WTC11 (cell line): ENCODE measurements at regions not wholly inside any gene's neighbourhood (a gene's known extent, or its start where the extent isn't known, plus 50 kb on each side); places are given as distances from the start of the nearest gene placed in this dataset.

Experiments
- ATF2 ChIP-seq: sonication (generic); formaldehyde crosslinking; IDR thresholded peaks from 2 replicates; pipeline ENCODE4 v1.8.1; 2022; ENCODE audit warnings: low read depth, missing genetic modification reagents, borderline replicate concordance
- ATF3 ChIP-seq: sonication (generic); formaldehyde crosslinking; conservative IDR thresholded peaks from 2 replicates; pipeline ENCODE4 v1.8.1; 2022; ENCODE audit warnings: mild to moderate bottlenecking, missing genetic modification reagents
- CTCF ChIP-seq: fragments of 200-600 bp; IDR thresholded peaks from 2 replicates; pipeline ENCODE4 v1.8.0; 2022; ENCODE audit warnings: antibody characterized with exemption
- HMGXB4 ChIP-seq: sonication (generic); formaldehyde crosslinking; IDR thresholded peaks from 2 replicates; pipeline ENCODE4 v1.8.1; 2023; ENCODE audit warnings: mild to moderate bottlenecking, moderate library complexity, missing genetic modification reagents
- JUN ChIP-seq: sonication (generic); formaldehyde crosslinking; IDR thresholded peaks from 2 replicates; pipeline ENCODE4 v1.8.0; 2023; ENCODE audit warnings: mild to moderate bottlenecking, missing genetic modification reagents
- MAX ChIP-seq: sonication (generic); formaldehyde crosslinking; IDR thresholded peaks from 2 replicates; pipeline ENCODE4 v1.8.0; 2022; ENCODE audit warnings: mild to moderate bottlenecking, missing genetic modification reagents
- MYBL2 ChIP-seq: sonication (generic); formaldehyde crosslinking; IDR thresholded peaks from 2 replicates; pipeline ENCODE4 v1.8.1; 2023; ENCODE audit warnings: mild to moderate bottlenecking, moderate library complexity, missing genetic modification reagents
- NFYB ChIP-seq: sonication (generic); formaldehyde crosslinking; conservative IDR thresholded peaks from 2 replicates; pipeline ENCODE4 v1.8.0; 2022; ENCODE audit warnings: low read depth, missing genetic modification reagents
- NR2C2 ChIP-seq: sonication (generic); formaldehyde crosslinking; IDR thresholded peaks from 2 replicates; pipeline ENCODE4 v1.8.0; 2022; ENCODE audit warnings: mild to moderate bottlenecking, missing genetic modification reagents
- PREB ChIP-seq: sonication (generic); formaldehyde crosslinking; IDR thresholded peaks from 2 replicates; pipeline ENCODE4 v1.8.1; 2022; ENCODE audit warnings: mild to moderate bottlenecking, missing genetic modification reagents, moderate library complexity, borderline replicate concordance
- SP1 ChIP-seq: sonication (generic); formaldehyde crosslinking; conservative IDR thresholded peaks from 2 replicates; pipeline ENCODE4 v1.8.1; 2022; ENCODE audit warnings: missing genetic modification reagents
- ZNF138 ChIP-seq: sonication (generic); formaldehyde crosslinking; conservative IDR thresholded peaks from 2 replicates; pipeline ENCODE4 v1.8.1; 2022; ENCODE audit warnings: mild to moderate bottlenecking, moderate library complexity, missing genetic modification reagents
- ZNF232 ChIP-seq: sonication (generic); formaldehyde crosslinking; IDR thresholded peaks from 2 replicates; pipeline ENCODE4 v1.8.0; 2022; ENCODE audit warnings: mild to moderate bottlenecking, missing genetic modification reagents

- TF ChIP-seq MYBL2 (CRISPR knock-in tag) (no peak), NFYB (CRISPR knock-in tag) (no peak), CTCF (no peak), PREB (no peak), ZNF232 (CRISPR knock-in tag) (no peak), HMGXB4 (no peak), MAX (CRISPR knock-in tag) (no peak), SP1 (CRISPR knock-in tag) (no peak), ATF2 (CRISPR knock-in tag) (no peak), NR2C2 (no peak), JUN (CRISPR knock-in tag) (no peak), ZNF138 (no peak), ATF3 (CRISPR knock-in tag) (no peak)
These were observed 1227.3 kb downstream of the ROBO1 start for GRCh38 chr3:78540485-78540884.
